MCF 10A (cell line): ENCODE measurements at regions not wholly inside any gene's neighbourhood (a gene's known extent, or its start where the extent isn't known, plus 50 kb on each side); places are given as distances from the start of the nearest gene placed in this dataset.

ENCODE experiments used
- BruUV-seq: library from RNA; stranded (reverse); fragments of 400-500 nt; replicated peaks from 2 replicates; lab custom pipeline; 2021; lab: Mats Ljungman, UMichigan
- CTCF ChIA-PET: fragments of 300-600 bp; sonication (Branson Sonifier 250); formaldehyde crosslinking; extraction: SDS; loops from one replicate; lab custom pipeline; 2021; ENCODE audit warnings: antibody characterized with exemption, inconsistent platforms; lab: Yijun Ruan, JAX
- POLR2A ChIA-PET: fragments of 300-600, 350-650 bp; sonication (Branson Sonifier 250); formaldehyde crosslinking; extraction: SDS; loops from one replicate; lab custom pipeline; 2020; ENCODE audit warnings: antibody characterized with exemption, inconsistent platforms; lab: Yijun Ruan, JAX
- DNase-seq: peaks from one replicate; pipeline ENCODE4 v3.0.0-alpha.2; 2018; ENCODE audit not compliant: unreplicated experiment
- H3K27ac Mint-ChIP-seq: one replicate; pipeline ENCODE4 v1.8.0; 2022; ENCODE audit warnings: mild to moderate bottlenecking, low read depth, mixed read lengths; ENCODE audit not compliant: unreplicated experiment
- H3K27me3 Mint-ChIP-seq: one replicate; pipeline ENCODE4 v1.8.0; 2022; ENCODE audit warnings: mixed read lengths; ENCODE audit not compliant: insufficient read depth, unreplicated experiment
- H3K36me3 Mint-ChIP-seq: one replicate; pipeline ENCODE4 v1.8.0; 2022; ENCODE audit warnings: mild to moderate bottlenecking, moderate library complexity, mixed read lengths; ENCODE audit not compliant: insufficient read depth, unreplicated experiment
- H3K4me1 Mint-ChIP-seq: one replicate; pipeline ENCODE4 v1.8.0; 2022; ENCODE audit warnings: mixed read lengths; ENCODE audit not compliant: insufficient read depth, unreplicated experiment
- H3K4me3 Mint-ChIP-seq: one replicate; pipeline ENCODE4 v1.8.0; 2022; ENCODE audit warnings: mild to moderate bottlenecking, moderate library complexity, mixed read lengths; ENCODE audit not compliant: unreplicated experiment
- H3K9me3 Mint-ChIP-seq: one replicate; pipeline ENCODE4 v1.8.0; 2022; ENCODE audit warnings: mixed read lengths; ENCODE audit not compliant: unreplicated experiment
- intact Hi-C: fragments of 100-400 bp; cut with micrococcal nuclease; formaldehyde crosslinking; loops from 2 replicates; pipeline ENCODE4 v1.14.1; 2022
- TF ChIP-seq, protein P1 (sequence below): fragments of 200-600 bp; IDR thresholded peaks from one replicate; pipeline ENCODE4 v1.8.0; 2022; ENCODE audit warnings: antibody characterized with exemption, mild to moderate bottlenecking; ENCODE audit not compliant: unreplicated experiment

DNA sequence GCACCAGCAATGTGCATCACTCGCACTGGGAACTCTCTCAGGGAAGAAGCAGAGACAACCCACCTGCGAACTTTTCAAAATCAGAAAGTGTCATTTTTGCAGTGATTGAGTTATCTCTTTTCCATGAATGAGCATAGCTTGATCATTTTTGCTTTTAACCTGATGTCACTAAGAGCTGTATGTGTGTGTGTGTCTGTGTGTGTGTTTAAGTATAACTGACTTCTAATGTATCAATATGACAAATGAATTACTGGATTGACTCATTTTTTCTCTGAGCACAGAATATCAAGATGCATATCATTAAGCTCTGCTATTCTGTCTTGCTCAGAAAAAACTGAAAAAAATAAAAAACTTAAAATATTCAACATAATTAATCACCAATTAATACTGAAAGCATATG lies 548.9 kb upstream of the MARCKS start:
- no peaks in the 10 kb centered on the region for H3K27me3 Mint-ChIP-seq
- H3K36me3 Mint-ChIP-seq = no peaks in the 10 kb centered on the region
- TF ChIP-seq, protein P1, sequence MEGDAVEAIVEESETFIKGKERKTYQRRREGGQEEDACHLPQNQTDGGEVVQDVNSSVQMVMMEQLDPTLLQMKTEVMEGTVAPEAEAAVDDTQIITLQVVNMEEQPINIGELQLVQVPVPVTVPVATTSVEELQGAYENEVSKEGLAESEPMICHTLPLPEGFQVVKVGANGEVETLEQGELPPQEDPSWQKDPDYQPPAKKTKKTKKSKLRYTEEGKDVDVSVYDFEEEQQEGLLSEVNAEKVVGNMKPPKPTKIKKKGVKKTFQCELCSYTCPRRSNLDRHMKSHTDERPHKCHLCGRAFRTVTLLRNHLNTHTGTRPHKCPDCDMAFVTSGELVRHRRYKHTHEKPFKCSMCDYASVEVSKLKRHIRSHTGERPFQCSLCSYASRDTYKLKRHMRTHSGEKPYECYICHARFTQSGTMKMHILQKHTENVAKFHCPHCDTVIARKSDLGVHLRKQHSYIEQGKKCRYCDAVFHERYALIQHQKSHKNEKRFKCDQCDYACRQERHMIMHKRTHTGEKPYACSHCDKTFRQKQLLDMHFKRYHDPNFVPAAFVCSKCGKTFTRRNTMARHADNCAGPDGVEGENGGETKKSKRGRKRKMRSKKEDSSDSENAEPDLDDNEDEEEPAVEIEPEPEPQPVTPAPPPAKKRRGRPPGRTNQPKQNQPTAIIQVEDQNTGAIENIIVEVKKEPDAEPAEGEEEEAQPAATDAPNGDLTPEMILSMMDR = no peak
- no peak for DNase-seq
- POLR2A ChIA-PET = no interaction called here
- no peak overlapping the region for H3K27ac Mint-ChIP-seq
- CTCF ChIA-PET = interaction anchor here (1.0 to 1.2 kb wide), 3 partner anchors 10 to 571 kb away, joined by 3 to 5 read pairs (median 3); no protein-coding TSS in a partner anchor
- intact Hi-C loops = loop anchor here (5.0 kb wide), 2 partner anchors 44 to 264 kb away; no protein-coding TSS in a partner anchor
- BruUV-seq = no TSS peak
- H3K4me1 Mint-ChIP-seq = no peaks in the 10 kb centered on the region
- no peak overlapping the region for H3K4me3 Mint-ChIP-seq
- H3K9me3 Mint-ChIP-seq = no peaks in the 10 kb centered on the region

DNA sequence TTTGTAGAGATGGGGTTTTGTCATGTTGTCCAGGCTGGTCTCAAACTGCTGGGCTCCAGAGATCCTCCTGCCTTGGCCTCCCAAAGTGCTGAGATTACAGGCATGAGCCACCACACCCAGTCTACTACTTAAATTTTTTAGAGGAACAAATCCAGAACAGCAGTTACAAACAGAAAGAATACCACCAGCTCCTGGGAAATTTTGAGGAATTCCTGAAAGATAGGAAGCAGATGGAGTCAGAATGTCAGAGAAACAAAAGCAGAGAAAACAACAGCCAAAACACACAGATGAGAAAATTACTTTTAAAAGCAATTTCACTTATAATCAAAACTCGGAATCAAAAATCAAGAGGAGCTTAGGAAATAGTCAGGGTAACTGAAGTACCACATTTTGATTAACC lies 543.3 kb upstream of the MARCKS start:
- no peak overlapping the region for H3K4me3 Mint-ChIP-seq
- no peak for DNase-seq
- BruUV-seq = no TSS peak
- CTCF ChIA-PET = no interaction called here
- H3K9me3 Mint-ChIP-seq = no peaks in the 10 kb centered on the region
- no peaks in the 10 kb centered on the region for H3K27me3 Mint-ChIP-seq
- intact Hi-C loops = no loop called here
- no peaks in the 10 kb centered on the region for H3K36me3 Mint-ChIP-seq
- peaks cover 13% of the 10 kb centered on the region for H3K4me1 Mint-ChIP-seq
- H3K27ac Mint-ChIP-seq = no peak overlapping the region
- POLR2A ChIA-PET = no interaction called here
- TF ChIP-seq, protein P1 = no peak

DNA sequence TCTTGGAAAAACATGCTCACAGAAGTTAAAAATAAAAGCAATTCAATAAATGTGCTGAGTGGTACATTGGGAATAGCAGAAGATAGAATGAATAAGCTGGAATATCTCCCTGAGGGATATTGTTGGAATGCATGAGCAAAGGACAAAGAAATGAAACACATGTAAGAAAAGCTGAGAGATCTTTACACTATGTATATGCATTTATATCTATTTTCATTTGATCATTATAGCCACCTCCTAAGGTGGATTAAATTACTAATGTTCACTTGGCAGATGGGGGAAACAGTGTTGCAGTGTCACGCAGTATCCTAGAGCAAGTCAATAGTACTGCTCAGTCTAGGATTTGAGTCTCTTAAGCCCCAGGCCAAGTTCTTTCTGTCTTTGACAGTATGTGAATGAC lies 542.0 kb upstream of the MARCKS start:
- TF ChIP-seq, protein P1 = no peak
- H3K4me1 Mint-ChIP-seq = peaks cover 13% of the 10 kb centered on the region
- no peaks in the 10 kb centered on the region for H3K9me3 Mint-ChIP-seq
- H3K36me3 Mint-ChIP-seq = no peaks in the 10 kb centered on the region
- ChIA-PET CTCF (interaction anchor here (0.5 to 1.9 kb wide), 8 partner anchors 9 to 564 kb away, joined by 3 to 8 read pairs (median 4); no protein-coding TSS in a partner anchor), POLR2A (interaction anchor here (1.0 to 1.1 kb wide), 4 partner anchors 8 to 330 kb away, joined by 3 to 5 read pairs (median 4); no protein-coding TSS in a partner anchor)
- intact Hi-C loops = no loop called here
- BruUV-seq = no TSS peak
- peak overlapping the region; percentile 79 for H3K27ac Mint-ChIP-seq
- no peaks in the 10 kb centered on the region for H3K27me3 Mint-ChIP-seq
- DNase-seq = no peak
- H3K4me3 Mint-ChIP-seq = no peak overlapping the region

DNA sequence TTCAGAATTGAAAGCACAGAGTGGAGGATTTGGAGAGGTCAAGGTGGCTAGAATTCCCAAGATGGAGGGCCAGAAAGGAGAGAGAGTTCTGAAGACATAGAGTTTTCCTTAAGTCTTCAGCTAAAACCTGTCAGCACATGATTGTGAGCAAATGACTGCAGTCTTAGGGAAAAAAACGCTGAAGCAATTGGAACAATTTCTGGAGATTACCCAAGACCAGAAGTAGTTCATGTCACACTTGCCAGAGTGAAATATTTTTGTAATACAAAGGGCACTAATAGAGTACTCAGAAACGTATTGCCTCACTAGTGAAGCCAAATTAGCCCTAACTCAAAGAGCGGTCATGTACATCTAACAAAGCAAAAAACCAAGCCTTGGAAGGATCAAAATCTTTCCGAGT lies 541.3 kb upstream of the MARCKS start:
- TF ChIP-seq, protein P1 = no peak
- Mint-ChIP-seq H3K27ac (peak overlapping the region; percentile 79), H3K4me3 (no peak overlapping the region), H3K36me3 (no peaks in the 10 kb centered on the region), H3K4me1 (peaks cover 13% of the 10 kb centered on the region), H3K9me3 (no peaks in the 10 kb centered on the region), H3K27me3 (no peaks in the 10 kb centered on the region)
- intact Hi-C loops = no loop called here
- POLR2A ChIA-PET = interaction anchor here (0.7 to 1.1 kb wide), 3 partner anchors 9 to 316 kb away, joined by 3 to 5 read pairs (median 4); no protein-coding TSS in a partner anchor
- BruUV-seq = no TSS peak
- DNase-seq = peak; percentile 29
- CTCF ChIA-PET = interaction anchor here (1.1 to 1.9 kb wide), 2 partner anchors 9 to 120 kb away, joined by 3 to 8 read pairs; no protein-coding TSS in a partner anchor
